Body of pancreas (tissue), 4 donors: ENCODE measurements at regions not wholly inside any gene's neighbourhood (a gene's known extent, or its start where the extent isn't known, plus 50 kb on each side); places are given as distances from the start of the nearest gene placed in this dataset.

Experiments
- CTCF ChIP-seq, 7 experiments: fragments of 450-650 bp in 4 of 7; fragments of 200-600 bp in 3 of 7; sonication (generic) in 3 of 7; IDR thresholded peaks; one replicate each; pipeline ENCODE4 v1.5.1; 2016 to 2019; ENCODE audit warnings: antibody characterized with exemption in 7 of 7
- POLR2A ChIP-seq, 3 donors: fragments of 450-650 bp; IDR thresholded peaks; one replicate each; pipeline ENCODE4 v1.6.1; 2016; ENCODE audit warnings: antibody characterized with exemption in 3 of 3, mild to moderate bottlenecking in 2 of 3

- TF ChIP-seq CTCF (IDR thresholded peaks at IDR 0.05) (no peak), POLR2A (IDR thresholded peaks at IDR 0.05) (no peak)
These were observed 1445.4 kb downstream of the AACS start for GRCh38 chr12:126510630-126511029.
